Astrocyte (in vitro differentiated cells and primary cell): ENCODE measurements at regions not wholly inside any gene's neighbourhood (a gene's known extent, or its start where the extent isn't known, plus 50 kb on each side); places are given as distances from the start of the nearest gene placed in this dataset.

Experiments used
- EZH2 ChIP-seq: IDR thresholded peaks from 2 replicates; pipeline ENCODE4 v1.6.1; 2012; ENCODE audit warnings: mild to moderate bottlenecking, low read length, inconsistent platforms; ENCODE audit not compliant: insufficient read depth
- TF ChIP-seq, protein P1 (sequence below): IDR thresholded peaks from 2 replicates; pipeline ENCODE4 v1.5.1; 2011; ENCODE audit warnings: low read depth, mild to moderate bottlenecking, inconsistent platforms, low read length, moderate library complexity; ENCODE audit not compliant: insufficient read depth

DNA sequence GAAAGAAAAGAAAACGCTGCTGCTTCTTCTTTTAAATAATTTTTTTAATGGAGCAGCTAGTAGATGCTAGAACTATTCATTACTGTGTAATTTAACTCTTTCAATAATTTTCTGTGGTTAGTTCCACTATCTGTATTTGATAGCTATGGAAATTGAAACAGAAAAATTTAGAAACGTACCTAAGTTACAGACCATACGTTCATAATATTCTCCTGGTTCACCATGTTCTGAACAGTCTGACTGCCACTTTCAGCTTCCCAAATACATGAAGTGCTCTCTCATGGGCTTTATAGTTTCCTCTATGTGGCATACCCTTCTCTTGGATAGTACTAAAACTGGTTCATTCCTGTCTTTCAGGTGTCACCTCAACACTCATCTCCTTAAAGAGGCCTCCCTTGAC, 508.0 kb downstream of the MDFIC start:
- TF ChIP-seq, protein P1, sequence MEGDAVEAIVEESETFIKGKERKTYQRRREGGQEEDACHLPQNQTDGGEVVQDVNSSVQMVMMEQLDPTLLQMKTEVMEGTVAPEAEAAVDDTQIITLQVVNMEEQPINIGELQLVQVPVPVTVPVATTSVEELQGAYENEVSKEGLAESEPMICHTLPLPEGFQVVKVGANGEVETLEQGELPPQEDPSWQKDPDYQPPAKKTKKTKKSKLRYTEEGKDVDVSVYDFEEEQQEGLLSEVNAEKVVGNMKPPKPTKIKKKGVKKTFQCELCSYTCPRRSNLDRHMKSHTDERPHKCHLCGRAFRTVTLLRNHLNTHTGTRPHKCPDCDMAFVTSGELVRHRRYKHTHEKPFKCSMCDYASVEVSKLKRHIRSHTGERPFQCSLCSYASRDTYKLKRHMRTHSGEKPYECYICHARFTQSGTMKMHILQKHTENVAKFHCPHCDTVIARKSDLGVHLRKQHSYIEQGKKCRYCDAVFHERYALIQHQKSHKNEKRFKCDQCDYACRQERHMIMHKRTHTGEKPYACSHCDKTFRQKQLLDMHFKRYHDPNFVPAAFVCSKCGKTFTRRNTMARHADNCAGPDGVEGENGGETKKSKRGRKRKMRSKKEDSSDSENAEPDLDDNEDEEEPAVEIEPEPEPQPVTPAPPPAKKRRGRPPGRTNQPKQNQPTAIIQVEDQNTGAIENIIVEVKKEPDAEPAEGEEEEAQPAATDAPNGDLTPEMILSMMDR = no peak
- no peak for TF ChIP-seq EZH2
